ENCODE measurements at regions not wholly inside any gene's neighbourhood (a gene's known extent, or its start where the extent isn't known, plus 50 kb on each side); places are given as distances from the start of the nearest gene placed in this dataset.

- no peak for TF ChIP-seq ZNF274 (IDR thresholded peaks at IDR 0.05; ENCODE audit: low read depth, low read length)
- TF ChIP-seq YY1 (IDR thresholded peaks at IDR 0.05; ENCODE audit: extremely low read depth, insufficient replicate concordance, low read depth, low read length), result no peak
- TF ChIP-seq, protein P1, sequence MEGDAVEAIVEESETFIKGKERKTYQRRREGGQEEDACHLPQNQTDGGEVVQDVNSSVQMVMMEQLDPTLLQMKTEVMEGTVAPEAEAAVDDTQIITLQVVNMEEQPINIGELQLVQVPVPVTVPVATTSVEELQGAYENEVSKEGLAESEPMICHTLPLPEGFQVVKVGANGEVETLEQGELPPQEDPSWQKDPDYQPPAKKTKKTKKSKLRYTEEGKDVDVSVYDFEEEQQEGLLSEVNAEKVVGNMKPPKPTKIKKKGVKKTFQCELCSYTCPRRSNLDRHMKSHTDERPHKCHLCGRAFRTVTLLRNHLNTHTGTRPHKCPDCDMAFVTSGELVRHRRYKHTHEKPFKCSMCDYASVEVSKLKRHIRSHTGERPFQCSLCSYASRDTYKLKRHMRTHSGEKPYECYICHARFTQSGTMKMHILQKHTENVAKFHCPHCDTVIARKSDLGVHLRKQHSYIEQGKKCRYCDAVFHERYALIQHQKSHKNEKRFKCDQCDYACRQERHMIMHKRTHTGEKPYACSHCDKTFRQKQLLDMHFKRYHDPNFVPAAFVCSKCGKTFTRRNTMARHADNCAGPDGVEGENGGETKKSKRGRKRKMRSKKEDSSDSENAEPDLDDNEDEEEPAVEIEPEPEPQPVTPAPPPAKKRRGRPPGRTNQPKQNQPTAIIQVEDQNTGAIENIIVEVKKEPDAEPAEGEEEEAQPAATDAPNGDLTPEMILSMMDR (IDR thresholded peaks at IDR 0.05 in 2 of 3, conservative IDR thresholded peaks at IDR 0.05 in 1 of 3; ENCODE audit: borderline replicate concordance in 1 of 3, insufficient read depth in 1 of 3, low read depth in 2 of 3, low read length in 2 of 3), result no peak
These were observed 117.1 kb downstream of the PHETA1 start (continued) for GRCh38 chr12:111251787-111252186.

DNA sequence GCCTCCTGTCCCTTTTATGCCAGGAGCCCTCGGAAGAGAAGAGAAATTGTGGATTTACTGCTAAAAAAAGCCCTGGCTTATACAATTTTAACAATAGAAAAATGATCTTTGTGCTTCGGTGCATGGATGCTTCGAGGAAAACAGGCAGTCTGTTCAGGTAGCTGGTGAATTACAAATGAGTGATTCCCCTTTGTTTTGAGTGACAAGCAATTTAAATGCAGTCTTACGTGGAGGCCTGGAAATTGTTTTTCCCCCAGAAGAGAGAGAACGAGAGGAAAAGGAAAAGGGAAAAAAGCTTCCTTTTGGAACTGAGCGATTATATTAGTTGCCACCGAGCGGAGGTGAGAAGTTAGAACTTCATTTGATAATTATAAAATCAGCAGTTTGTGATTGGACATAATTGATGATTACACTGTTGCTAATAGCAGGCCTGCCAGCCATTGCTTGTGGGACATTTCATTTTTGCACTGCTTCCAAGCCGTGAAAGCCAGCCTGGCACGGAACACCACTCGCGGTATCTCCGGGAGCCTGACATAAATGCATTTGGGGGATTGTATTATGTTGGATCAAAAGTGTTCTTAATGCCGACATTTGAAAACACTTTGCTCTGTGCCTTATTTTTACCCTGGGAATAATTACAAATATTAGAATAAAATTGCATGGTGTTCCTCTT lies 117.7 kb downstream of the PHETA1 start:
- no peaks in the 10 kb centered on the region for H3K9me2 ChIP-seq (ENCODE audit: insufficient read depth)
- peaks cover 5% of the 10 kb centered on the region; the same call in 1 of the 2 replicates for H3K27me3 ChIP-seq (ENCODE audit: insufficient read depth, low read length)
- H3K9me3 ChIP-seq (ENCODE audit: control insufficient read depth in 1 of 2, insufficient read depth in 1 of 2, low read depth in 1 of 2, low read length in 2 of 2), result no peaks in the 10 kb centered on the region
- H4K20me1 ChIP-seq (ENCODE audit: insufficient read depth), result no peaks in the 10 kb centered on the region
- no TSS peak for BruUV-seq (replicated peaks)
- no peak overlapping the region for H3K4me2 ChIP-seq (ENCODE audit: low read length)
- ChIA-PET RAD21 (ENCODE audit: low non-redundant PET in 1 of 2, low total read pairs in 2 of 2, uncharacterized antibody in 2 of 2, unreplicated experiment in 2 of 2) (no interaction called here), CTCF (no interaction called here), POLR2A (no interaction called here)
- TF ChIP-seq ZNF274 (IDR thresholded peaks at IDR 0.05; ENCODE audit: low read depth, low read length) (no peak), CBX3 (IDR thresholded peaks at IDR 0.05; ENCODE audit: low read depth) (no peak), EZH2 (IDR thresholded peaks at IDR 0.05) (no peak), SP1 (IDR thresholded peaks at IDR 0.05; ENCODE audit: low read depth) (no peak), JUND (IDR thresholded peaks at IDR 0.05) (no peak), EGR1 (IDR thresholded peaks at IDR 0.05; ENCODE audit: low read depth) (no peak), EZH2phosphoT487 (IDR thresholded peaks at IDR 0.05; ENCODE audit: borderline replicate concordance) (no peak), CEBPB (IDR thresholded peaks at IDR 0.05; ENCODE audit: low read depth) (no peak), POLR2AphosphoS5 (IDR thresholded peaks at IDR 0.05; ENCODE audit: low read depth, low read length) (no peak)
- TF ChIP-seq, protein P2, sequence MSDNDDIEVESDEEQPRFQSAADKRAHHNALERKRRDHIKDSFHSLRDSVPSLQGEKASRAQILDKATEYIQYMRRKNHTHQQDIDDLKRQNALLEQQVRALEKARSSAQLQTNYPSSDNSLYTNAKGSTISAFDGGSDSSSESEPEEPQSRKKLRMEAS (IDR thresholded peaks at IDR 0.05), result no peak
- TF ChIP-seq, protein P3, sequence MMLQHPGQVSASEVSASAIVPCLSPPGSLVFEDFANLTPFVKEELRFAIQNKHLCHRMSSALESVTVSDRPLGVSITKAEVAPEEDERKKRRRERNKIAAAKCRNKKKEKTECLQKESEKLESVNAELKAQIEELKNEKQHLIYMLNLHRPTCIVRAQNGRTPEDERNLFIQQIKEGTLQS (IDR thresholded peaks at IDR 0.05), result no peak
- H3K79me2 ChIP-seq (ENCODE audit: insufficient read depth, low read length), result no peaks in the 10 kb centered on the region
- no peaks in the 10 kb centered on the region for H3K4me1 ChIP-seq (ENCODE audit: control insufficient read depth in 1 of 2, insufficient read depth in 2 of 2, low read length in 2 of 2)
- ATAC-seq (no peak), DNase-seq (ENCODE audit: low read depth, low spot score) (no peak)
- no peaks in the 10 kb centered on the region for H3K36me3 ChIP-seq (ENCODE audit: control insufficient read depth in 1 of 2, insufficient read depth in 2 of 2, low read length in 2 of 2)
- no peak overlapping the region for H3K27ac ChIP-seq (ENCODE audit: low read depth, low read length)
- no peak overlapping the region for H3K4me3 ChIP-seq (replicated peaks in 1 of 2; ENCODE audit: low read depth in 1 of 2, low read length in 2 of 2)
- H2AFZ ChIP-seq (ENCODE audit: low read depth, low read length, poor library complexity, severe bottlenecking), result no peak overlapping the region
- H3K9ac ChIP-seq (ENCODE audit: low read length), result no peak overlapping the region
- intact Hi-C loops (cut with micrococcal nuclease), result no loop called here
